ENCODE measurements at regions not wholly inside any gene's neighbourhood (a gene's known extent, or its start where the extent isn't known, plus 50 kb on each side); places are given as distances from the start of the nearest gene placed in this dataset.

DNA sequence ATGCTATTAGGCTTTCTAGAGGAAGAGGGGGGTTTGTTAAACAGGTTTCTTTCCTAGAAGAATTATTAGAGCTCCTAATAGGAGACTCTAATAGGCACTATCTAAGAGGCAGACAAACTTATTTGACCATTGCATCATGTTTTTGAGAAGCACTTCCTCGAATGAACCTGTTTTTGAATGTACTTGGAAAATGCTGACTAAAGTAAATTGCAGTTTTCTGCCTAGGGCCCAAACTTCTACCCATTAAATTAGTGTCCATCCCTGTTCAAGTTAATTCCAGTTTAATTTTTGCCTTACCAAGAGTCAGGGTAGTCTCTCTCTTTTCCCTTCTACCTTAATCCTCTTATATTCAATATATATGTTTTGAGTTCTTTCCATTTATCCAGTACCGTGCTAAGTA lies 1029.6 kb downstream of the TTLL7 start:
- TF ChIP-seq CTCF (IDR thresholded peaks at IDR 0.05; ENCODE audit: low read depth, low read length, poor library complexity, severe bottlenecking) (no peak), EZH2phosphoT487 (IDR thresholded peaks at IDR 0.05; ENCODE audit: borderline replicate concordance, low read length) (no peak)
